K562 (cell line): ENCODE measurements at regions not wholly inside any gene's neighbourhood (a gene's known extent, or its start where the extent isn't known, plus 50 kb on each side); places are given as distances from the start of the nearest gene placed in this dataset.

ENCODE experiments used
- ATAC-seq: fragments of 200-7000 bp; cut with Tn5 transposase; 3 replicates; pipeline ENCODE4 v1.9.1; 2020; ENCODE audit warnings: moderate library complexity
- BruUV-seq: library from RNA; stranded (reverse); fragments of 400-500 nt; replicated peaks from 2 replicates; lab custom pipeline; 2021; lab: Mats Ljungman, UMichigan
- CTCF ChIA-PET: fragments of 300-600 bp; formaldehyde crosslinking; extraction: SDS; loops from one replicate; lab custom pipeline; 2021; ENCODE audit warnings: low intra/inter-chr PET ratio; lab: Yijun Ruan, JAX
- POLR2A ChIA-PET: fragments of 300-600, 350-650 bp; sonication (Branson Sonifier 250); formaldehyde crosslinking; extraction: SDS; loops from one replicate; lab custom pipeline; 2021; ENCODE audit warnings: antibody characterized with exemption, inconsistent platforms; lab: Yijun Ruan, JAX
- DNase-seq, 4 experiments: peaks; one replicate each; pipeline versions ENCODE4 v3.0.0 to v3.0.0-alpha.2; 2011 to 2018; ENCODE audit warnings: low spot score in 3 of 4, mixed read lengths in 3 of 4; ENCODE audit errors: extremely low read depth in 1 of 4
- FAIRE-seq: peaks from 2 replicates; lab custom pipeline; 2011; peaks lifted over from hg19 to GRCh38; lab: Jason Lieb, UNC
- H2AFZ ChIP-seq: 2 replicates; pipeline ENCODE4 v1.6.0; 2011; ENCODE audit warnings: low read depth, low read length, control low read depth, inconsistent platforms
- H3K27ac ChIP-seq: fragments of 200-600 bp; 3 replicates; pipeline ENCODE4 v1.8.0; 2011; ENCODE audit warnings: low read depth, mild to moderate bottlenecking, control low read depth, inconsistent platforms, low read length, moderate library complexity, mixed read lengths; ENCODE audit errors: extremely low read depth
- H3K27me3 ChIP-seq, 2 experiments: fragments of 300-600 bp in 1 of 2; 2 replicates in 1 of 2; 3 replicates in 1 of 2; pipeline versions ENCODE4 v1.6.0 to v1.8.0; 2011; ENCODE audit warnings: inconsistent platforms in 2 of 2, low read length in 2 of 2, mild to moderate bottlenecking in 1 of 2, mixed read lengths in 1 of 2, moderate library complexity in 1 of 2; ENCODE audit not compliant: control insufficient read depth in 2 of 2, insufficient read depth in 2 of 2
- H3K36me3 ChIP-seq: fragments of 300-600 bp; 3 replicates; pipeline ENCODE4 v1.8.0; 2011; ENCODE audit warnings: mild to moderate bottlenecking, low read length, inconsistent platforms; ENCODE audit not compliant: control insufficient read depth, insufficient read depth
- H3K4me1 ChIP-seq, 2 experiments: fragments of 200-600 bp in 1 of 2; replicated peaks in 1 of 2; 2 replicates in 1 of 2; 3 replicates in 1 of 2; pipeline versions ENCODE4 v1.5.1 to v1.8.0; 2011; ENCODE audit warnings: inconsistent platforms in 2 of 2, low read length in 2 of 2, mild to moderate bottlenecking in 1 of 2, mixed read lengths in 1 of 2, moderate library complexity in 1 of 2; ENCODE audit not compliant: control insufficient read depth in 2 of 2, insufficient read depth in 2 of 2
- H3K4me2 ChIP-seq: 2 replicates; pipeline ENCODE4 v1.6.1; 2011; ENCODE audit warnings: low read length, control low read depth, inconsistent platforms, mixed read lengths; ENCODE audit not compliant: insufficient read depth
- H3K4me3 ChIP-seq: fragments of 200-600 bp; sonication (generic), shearing (Covaris generic); 2 replicates; pipeline ENCODE4 v1.5.1; 2016; ENCODE audit warnings: control low read depth, inconsistent platforms
- H3K79me2 ChIP-seq: fragments of 200-600 bp; 3 replicates; pipeline ENCODE4 v1.8.0; 2011; ENCODE audit warnings: low read length, inconsistent platforms; ENCODE audit not compliant: control insufficient read depth, insufficient read depth
- H3K9ac ChIP-seq, 2 experiments: 2 replicates each; pipeline versions ENCODE4 v1.6.0 to v1.6.1; 2011; ENCODE audit warnings: low read depth in 2 of 2, low read length in 2 of 2, control low read depth in 1 of 2, inconsistent platforms in 1 of 2, mild to moderate bottlenecking in 1 of 2, mixed read lengths in 1 of 2; ENCODE audit not compliant: insufficient read depth in 1 of 2
- H3K9me1 ChIP-seq: one replicate; pipeline ENCODE4 v1.6.0; 2011; ENCODE audit warnings: inconsistent platforms, mild to moderate bottlenecking, low read length, moderate library complexity; ENCODE audit not compliant: control insufficient read depth, insufficient read depth
- H3K9me3 ChIP-seq: replicated peaks from 2 replicates; pipeline ENCODE4 v1.5.1; 2011; ENCODE audit warnings: low read depth, low read length, inconsistent platforms; ENCODE audit not compliant: control insufficient read depth, insufficient read depth
- H4K20me1 ChIP-seq: replicated peaks from 2 replicates; pipeline ENCODE4 v1.6.1; 2011; ENCODE audit warnings: low read length, inconsistent platforms, mixed read lengths; ENCODE audit not compliant: control insufficient read depth, insufficient read depth
- FOXA3 ChIP-seq, 2 experiments: fragments of 450-650 bp in 1 of 2; sonication (generic) in 1 of 2; formaldehyde crosslinking; IDR thresholded peaks in 1 of 2; conservative IDR thresholded peaks in 1 of 2; 2 replicates each; pipeline versions ENCODE4 v1.4.0 to v1.8.0; 2020 to 2022; ENCODE audit warnings: mild to moderate bottlenecking in 2 of 2, missing genetic modification reagents in 1 of 2
- SMARCA5 ChIP-seq: fragments of 450-650 bp; IDR thresholded peaks from 2 replicates; pipeline ENCODE4 v1.6.1; 2016
- ZNF134 ChIP-seq: fragments of 250-450 bp; sonication (Bioruptor Pico); conservative IDR thresholded peaks from 2 replicates; pipeline ENCODE4 v1.4.0; 2020
- ZNF232 ChIP-seq: sonication (generic); formaldehyde crosslinking; IDR thresholded peaks from 2 replicates; pipeline ENCODE4 v1.8.0; 2022; ENCODE audit warnings: mild to moderate bottlenecking, missing genetic modification reagents
- WGBS: fragments of 100-300 bp; shearing (Covaris generic); methylation state at CpG from one replicate; pipeline ENCODE4 v1.1.6; 2016; ENCODE audit warnings: low coverage, mixed read lengths; ENCODE audit not compliant: insufficient coverage; ENCODE audit errors: missing lambda C conversion rate; 5-methylcytosine and 5-hydroxymethylcytosine counted together
- in situ Hi-C: fragments of 300-500 bp; cut with MboI; formaldehyde crosslinking; loops from 4 replicates; pipeline ENCODE4 v1.15.0; 2018; ENCODE audit warnings: inconsistent platforms, mixed read lengths
- intact Hi-C: fragments of 100-400 bp; cut with micrococcal nuclease; formaldehyde crosslinking; loops from 2 replicates; pipeline ENCODE4 v1.14.2; 2022

DNA sequence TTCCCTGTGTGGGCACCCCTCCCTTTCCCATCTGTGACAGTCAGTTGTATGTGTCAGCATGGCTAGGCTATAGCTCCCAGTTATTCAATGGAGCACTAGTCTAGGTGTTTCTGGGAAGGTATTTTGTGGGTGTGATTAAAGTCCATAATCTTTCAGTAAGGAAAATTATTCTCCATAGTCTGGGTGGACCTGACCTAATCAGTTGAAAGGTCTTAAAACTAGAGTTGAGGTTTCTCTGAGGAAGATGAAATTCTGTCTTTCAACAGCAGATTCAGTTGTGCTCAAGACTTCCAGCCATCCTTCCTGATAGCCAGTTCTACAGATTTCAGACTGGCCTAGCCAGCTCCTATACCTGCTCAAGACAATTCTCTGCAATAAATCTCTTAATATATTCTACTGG lies 284.6 kb upstream of the PROK2 start:
- Histone ChIP-seq H3K4me2 (no peak overlapping the region), H3K9me3 (no peaks in the 10 kb centered on the region), H3K4me1 (peaks cover 0 to 7% of the 10 kb centered on the region in 2 experiments; a peak in 3 of 5 replicates), H4K20me1 (no peaks in the 10 kb centered on the region), H3K9ac (no peak overlapping the region), H3K79me2 (no peaks in the 10 kb centered on the region), H3K4me3 (no peak overlapping the region), H3K9me1 (no peaks in the 10 kb centered on the region), H3K27me3 (no peaks in the 10 kb centered on the region; a peak in 1 of 5 replicates), H3K36me3 (no peaks in the 10 kb centered on the region), H2AFZ (no peak overlapping the region), H3K27ac (no peak overlapping the region)
- no peak for FAIRE-seq
- POLR2A ChIA-PET = interaction anchor here (0.9 to 1.0 kb wide), 3 partner anchors 10 to 17 kb away, joined by 3 to 4 read pairs (median 4); no protein-coding TSS in a partner anchor
- CTCF ChIA-PET = no interaction called here
- in situ Hi-C loops = no loop called here
- intact Hi-C loops = no loop called here
- no peak for DNase-seq
- TF ChIP-seq SMARCA5 = no peak
- TF ChIP-seq ZNF134 (CRISPR knock-in tag) = peak; percentile 79
- ATAC-seq = no peak
- no TSS peak for BruUV-seq

DNA sequence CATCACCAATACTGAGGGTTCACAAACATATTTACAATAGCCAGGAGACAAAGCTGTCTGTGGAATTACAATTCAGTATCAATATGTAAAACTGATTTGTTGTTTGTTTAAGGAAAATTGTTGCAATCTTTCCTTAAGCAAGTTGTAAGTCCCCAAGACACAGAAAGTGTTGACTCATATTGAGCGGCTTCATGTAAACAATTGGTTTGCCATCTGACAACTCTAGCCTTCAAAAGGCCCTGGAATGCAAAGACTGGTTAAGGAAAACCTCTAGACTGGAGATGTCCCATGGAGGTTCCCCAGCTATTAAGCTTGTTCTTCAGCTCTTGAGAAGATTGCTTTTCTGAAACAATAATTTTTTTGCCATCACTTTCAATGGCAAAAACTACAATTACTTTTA lies 283.7 kb upstream of the PROK2 start:
- Histone ChIP-seq H3K4me3 (no peak overlapping the region), H3K9me1 (no peaks in the 10 kb centered on the region), H3K27me3 (no peaks in the 10 kb centered on the region; a peak in 1 of 5 replicates), H3K27ac (no peak overlapping the region), H3K36me3 (no peaks in the 10 kb centered on the region), H2AFZ (no peak overlapping the region), H4K20me1 (no peaks in the 10 kb centered on the region), H3K79me2 (no peaks in the 10 kb centered on the region), H3K4me1 (peaks cover 0 to 7% of the 10 kb centered on the region in 2 experiments; a peak in 3 of 5 replicates), H3K9me3 (no peaks in the 10 kb centered on the region), H3K4me2 (no peak overlapping the region), H3K9ac (no peak overlapping the region)
- CTCF ChIA-PET = no interaction called here
- 0 out of 4 replicates have a peak, but pooled peaks of 1 of the 2 experiments have one; percentile 9 for TF ChIP-seq FOXA3 (CRISPR knock-in tag; conservative IDR thresholded peaks at IDR 0.05 in 1 of 2, IDR thresholded peaks at IDR 0.05 in 1 of 2)
- TF ChIP-seq ZNF232 (CRISPR knock-in tag) = no peak
- BruUV-seq = no TSS peak
- no peak for FAIRE-seq
- POLR2A ChIA-PET = interaction anchor here (0.9 kb wide), 1 partner anchor 252 kb away, joined by 3 read pairs; no protein-coding TSS in a partner anchor
- WGBS = 8% methylated on average over 1 of the region's 1 CpG
- DNase-seq = no peak
- in situ Hi-C loops = no loop called here
- no peak for ATAC-seq
- intact Hi-C loops = no loop called here
